Stimulated activated CD4-positive, alpha-beta T cell treated with anti-CD3 and anti-CD28 coated beads, Interleukin-1b, Interleukin-23, amount 100 ng/mL, for 24 hours (primary cell): ENCODE measurements at regions not wholly inside any gene's neighbourhood (a gene's known extent, or its start where the extent isn't known, plus 50 kb on each side); places are given as distances from the start of the nearest gene placed in this dataset.
"Not testable (repeated sequence)": the region's sequence is repeated elsewhere in the genome, so short reads cannot be mapped to it uniquely, and the experiment has no call there.

Experiments
- DNase-seq, 4 experiments: peaks; one replicate each; pipeline ENCODE4 v3.0.0-alpha.2; 2020; ENCODE audit warnings: low read depth in 4 of 4, low spot score in 1 of 4

GRCh38 chr17:77562361-77562760, 396.1 kb upstream of the TNRC6C start:
- DNase-seq, result not testable (repeated sequence)

GRCh38 chr17:77563439-77564102, 394.9 kb upstream of the TNRC6C start:
- DNase-seq, result no peak

GRCh38 chr17:77564278-77564920, 394.1 kb upstream of the TNRC6C start:
- no peak for DNase-seq

GRCh38 chr17:77565166-77565565, 393.3 kb upstream of the TNRC6C start:
- no peak for DNase-seq

GRCh38 chr17:77566151-77566550, 392.4 kb upstream of the TNRC6C start:
- DNase-seq, result no peak

GRCh38 chr17:77566566-77567138, 391.9 kb upstream of the TNRC6C start:
- no peak for DNase-seq

- DNase-seq, result no peak
Measured at GRCh38 chr17:77568540-77568939, 390.0 kb upstream of the TNRC6C start.

GRCh38 chr17:77569846-77570564, 388.5 kb upstream of the TNRC6C start:
- DNase-seq, result no peak

- DNase-seq, result no peak
Measured at GRCh38 chr17:77570565-77570898, 388.0 kb upstream of the TNRC6C start.

GRCh38 chr17:77571155-77571981, 387.1 kb upstream of the TNRC6C start:
- DNase-seq, result no peak

- no peak for DNase-seq
Measured at GRCh38 chr17:77572065-77572601, 386.4 kb upstream of the TNRC6C start.

- DNase-seq, result no peak
Measured at GRCh38 chr17:77572851-77573250, 385.7 kb upstream of the TNRC6C start.

GRCh38 chr17:77577491-77577890, 381.0 kb upstream of the TNRC6C start:
- DNase-seq, result no peak

GRCh38 chr17:77579131-77579530, 379.4 kb upstream of the TNRC6C start:
- no peak for DNase-seq

GRCh38 chr17:77579682-77580081, 378.8 kb upstream of the TNRC6C start:
- DNase-seq, result no peak

GRCh38 chr17:77580531-77581270, 377.8 kb upstream of the TNRC6C start:
- no peak for DNase-seq

- no peak for DNase-seq
Measured at GRCh38 chr17:77581480-77581879, 377.0 kb upstream of the TNRC6C start.

GRCh38 chr17:77585142-77585860, 373.2 kb upstream of the TNRC6C start:
- DNase-seq, result no peak

GRCh38 chr17:77590951-77591735, 367.4 kb upstream of the TNRC6C start:
- DNase-seq, result no peak
